Muscle layer of colon (tissue), 2 donors: ENCODE measurements at regions not wholly inside any gene's neighbourhood (a gene's known extent, or its start where the extent isn't known, plus 50 kb on each side); places are given as distances from the start of the nearest gene placed in this dataset.

Source experiments
- H3K27ac ChIP-seq: one replicate; pipeline ENCODE4 v1.7.0; 2013; ENCODE audit warnings: low read depth, mild to moderate bottlenecking, low read length, moderate library complexity
- H3K27me3 ChIP-seq, 2 donors: one replicate each; pipeline ENCODE4 v1.7.0; 2013; ENCODE audit warnings: low read length in 2 of 2, mild to moderate bottlenecking in 2 of 2; ENCODE audit not compliant: insufficient read depth in 2 of 2, control insufficient read depth in 1 of 2
- H3K36me3 ChIP-seq: one replicate; pipeline ENCODE4 v1.7.0; 2013; ENCODE audit warnings: mild to moderate bottlenecking, low read length; ENCODE audit not compliant: insufficient read depth
- H3K4me1 ChIP-seq: one replicate; pipeline ENCODE4 v1.7.0; 2013; ENCODE audit warnings: mild to moderate bottlenecking, low read length; ENCODE audit not compliant: insufficient read depth
- H3K4me3 ChIP-seq, 2 donors: one replicate each; pipeline ENCODE4 v1.7.0; 2013; ENCODE audit warnings: low read length in 2 of 2, low read depth in 1 of 2, mild to moderate bottlenecking in 1 of 2, moderate library complexity in 1 of 2
- H3K9ac ChIP-seq: one replicate; pipeline ENCODE4 v1.7.0; 2013; ENCODE audit warnings: low read length
- H3K9me3 ChIP-seq: one replicate; pipeline ENCODE4 v1.7.0; 2013; ENCODE audit warnings: mild to moderate bottlenecking, low read length
- donor health status: abdominal sarcoma.
- donor health status: Adenocarcinoma of cecum.

DNA sequence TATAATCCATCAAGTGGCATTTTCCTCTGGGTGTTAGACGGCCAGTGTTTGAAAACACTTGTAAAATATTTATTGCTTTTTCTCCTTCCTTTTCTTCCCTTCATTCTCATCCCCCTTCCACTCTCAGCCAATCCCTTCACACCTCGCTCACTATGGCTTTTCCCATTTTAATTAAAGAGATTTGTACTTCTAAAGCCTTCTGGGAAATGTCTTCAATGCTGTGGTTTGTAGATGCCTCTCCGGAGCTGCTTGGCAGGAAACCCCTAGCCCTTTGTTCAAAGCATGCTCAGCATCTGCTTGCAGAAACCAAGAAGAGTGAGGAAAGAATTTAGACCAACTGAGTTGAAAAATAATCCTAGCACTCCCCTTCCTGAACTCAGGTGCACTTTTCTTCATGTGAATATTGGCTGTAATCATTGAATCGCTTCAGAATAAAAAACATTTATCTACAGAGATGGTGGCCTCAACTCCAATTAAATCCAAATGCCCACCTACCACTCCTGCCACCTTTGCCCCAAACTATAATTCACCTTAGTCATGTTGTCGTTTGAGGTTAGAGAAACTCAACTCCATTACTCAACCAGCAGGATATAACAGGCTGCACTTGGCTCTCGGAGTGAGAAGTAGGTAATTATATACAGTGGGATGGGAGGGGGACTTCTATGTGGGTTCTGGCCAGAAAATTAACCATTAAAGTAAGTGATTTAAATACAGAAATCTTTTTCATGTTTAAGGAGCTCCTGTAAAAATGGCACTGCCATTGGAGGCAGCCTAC is 659.4 kb upstream of the CAMK1G start:
- no peaks in the 10 kb centered on the region for H3K27me3 ChIP-seq
- no peak overlapping the region for H3K4me3 ChIP-seq
- H3K4me1 ChIP-seq, result no peaks in the 10 kb centered on the region
- no peak overlapping the region for H3K9ac ChIP-seq
- no peaks in the 10 kb centered on the region for H3K36me3 ChIP-seq
- H3K27ac ChIP-seq, result no peak overlapping the region
- no peaks in the 10 kb centered on the region for H3K9me3 ChIP-seq

- H3K9me3 ChIP-seq, result no peaks in the 10 kb centered on the region
- H3K36me3 ChIP-seq, result no peaks in the 10 kb centered on the region
- H3K9ac ChIP-seq, result no peak overlapping the region
- no peaks in the 10 kb centered on the region for H3K4me1 ChIP-seq
- no peaks in the 10 kb centered on the region for H3K27me3 ChIP-seq
- H3K27ac ChIP-seq, result no peak overlapping the region
- no peak overlapping the region for H3K4me3 ChIP-seq
Observed at GRCh38 chr1:208924928-208925327, 658.6 kb upstream of the CAMK1G start.

DNA sequence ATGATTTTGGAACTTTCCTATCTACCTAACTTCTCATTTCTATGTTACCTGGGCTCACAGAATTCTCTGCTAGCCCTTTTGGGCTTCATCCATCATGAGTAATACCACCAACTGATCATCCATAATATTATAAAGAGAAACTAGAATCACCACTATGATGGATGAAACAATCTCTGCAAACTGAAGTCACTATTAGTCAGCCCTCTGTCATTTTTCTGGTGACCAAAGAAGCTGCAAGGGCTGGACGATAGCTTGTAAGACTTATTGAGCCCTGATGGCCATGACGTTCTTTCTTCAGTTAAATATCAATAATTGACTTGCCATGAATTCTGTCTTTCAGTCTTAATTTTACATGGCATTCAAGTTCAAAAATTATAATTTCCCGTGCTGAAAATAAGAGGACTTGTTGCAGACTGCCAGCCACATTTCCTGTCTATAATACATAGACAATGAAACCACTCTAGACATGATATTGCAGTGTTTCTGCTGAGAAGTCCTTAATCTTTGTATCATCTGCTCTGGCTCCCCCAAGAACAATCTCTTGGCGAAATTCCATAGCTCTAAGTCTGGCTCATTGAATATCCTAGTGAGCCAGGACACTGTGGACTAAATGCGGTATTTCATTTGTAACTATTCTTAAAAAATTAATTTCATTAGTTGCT is 655.0 kb upstream of the CAMK1G start:
- Histone ChIP-seq H3K9me3 (no peaks in the 10 kb centered on the region), H3K36me3 (no peaks in the 10 kb centered on the region), H3K4me3 (no peak overlapping the region), H3K27ac (no peak overlapping the region), H3K9ac (no peak overlapping the region), H3K27me3 (no peaks in the 10 kb centered on the region), H3K4me1 (no peaks in the 10 kb centered on the region)

DNA sequence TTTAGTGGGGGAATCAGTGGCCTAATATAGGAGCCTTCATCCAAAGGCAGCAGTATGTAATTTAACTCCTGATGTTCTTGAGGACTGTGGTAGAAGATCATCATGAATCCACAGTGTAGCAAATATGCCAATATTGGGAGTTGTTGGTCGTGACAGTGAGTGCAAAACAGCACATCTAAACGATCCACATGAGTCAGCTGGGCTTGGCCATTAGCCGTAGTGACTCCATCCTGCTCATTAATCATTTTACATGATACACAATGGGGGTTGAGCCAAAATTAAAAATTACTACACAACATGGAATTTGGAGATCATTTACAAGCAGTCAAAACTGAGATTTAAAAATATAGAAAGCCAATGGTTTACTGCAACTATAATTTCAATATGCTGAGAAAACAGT is 653.9 kb upstream of the CAMK1G start:
- no peaks in the 10 kb centered on the region for H3K36me3 ChIP-seq
- no peaks in the 10 kb centered on the region for H3K4me1 ChIP-seq
- H3K4me3 ChIP-seq, result no peak overlapping the region
- no peaks in the 10 kb centered on the region for H3K27me3 ChIP-seq
- no peak overlapping the region for H3K27ac ChIP-seq
- H3K9me3 ChIP-seq, result no peaks in the 10 kb centered on the region
- H3K9ac ChIP-seq, result no peak overlapping the region

DNA sequence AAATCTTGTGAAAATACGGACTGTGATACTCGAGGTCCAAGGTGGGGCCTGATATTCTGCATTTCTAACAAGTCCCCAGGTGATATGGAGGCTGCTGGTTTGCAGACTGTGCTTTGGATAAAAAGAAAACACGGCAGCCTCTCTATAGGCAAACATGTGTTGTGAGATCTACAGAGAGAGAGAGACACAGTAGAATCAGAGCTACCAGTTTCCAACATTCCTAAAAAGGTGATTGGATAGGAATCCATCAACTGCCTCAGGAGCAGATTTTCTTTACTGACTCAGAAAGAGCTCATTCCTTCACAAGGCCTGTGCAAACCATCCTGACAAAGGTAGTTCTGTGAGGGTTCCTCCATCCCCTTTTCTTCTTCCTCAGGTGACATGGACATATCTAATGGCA is 651.6 kb upstream of the CAMK1G start:
- Histone ChIP-seq H3K27me3 (no peaks in the 10 kb centered on the region), H3K9ac (no peak overlapping the region), H3K4me1 (no peaks in the 10 kb centered on the region), H3K4me3 (no peak overlapping the region), H3K27ac (no peak overlapping the region), H3K36me3 (no peaks in the 10 kb centered on the region), H3K9me3 (no peaks in the 10 kb centered on the region)

GRCh38 chr1:208933984-208934525 is 649.5 kb upstream of the CAMK1G start:
- no peak overlapping the region for H3K4me3 ChIP-seq
- H3K9me3 ChIP-seq, result no peaks in the 10 kb centered on the region
- no peak overlapping the region for H3K9ac ChIP-seq
- H3K27ac ChIP-seq, result no peak overlapping the region
- H3K4me1 ChIP-seq, result no peaks in the 10 kb centered on the region
- H3K27me3 ChIP-seq, result no peaks in the 10 kb centered on the region
- H3K36me3 ChIP-seq, result no peaks in the 10 kb centered on the region

DNA sequence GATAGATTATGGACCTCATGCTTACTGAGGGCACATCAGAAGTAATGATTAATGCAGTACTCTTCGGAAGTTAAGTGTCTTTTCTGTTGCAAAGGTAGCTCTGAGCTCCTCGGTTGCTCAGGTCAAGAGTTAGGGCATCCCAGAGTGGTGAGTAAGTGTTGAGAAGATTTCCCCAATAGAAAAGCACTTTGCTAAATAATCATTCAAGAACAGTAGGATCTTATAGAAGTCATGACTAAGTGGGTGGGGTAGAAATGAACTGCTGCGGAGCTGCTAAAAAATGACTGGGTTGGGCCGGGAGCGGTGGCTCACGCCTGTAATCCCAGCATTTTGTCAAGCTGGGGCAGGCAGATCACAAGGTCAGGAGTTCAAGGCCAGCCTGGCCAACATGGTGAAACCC is 648.6 kb upstream of the CAMK1G start:
- no peak overlapping the region for H3K4me3 ChIP-seq
- no peaks in the 10 kb centered on the region for H3K9me3 ChIP-seq
- H3K36me3 ChIP-seq, result no peaks in the 10 kb centered on the region
- no peak overlapping the region for H3K27ac ChIP-seq
- H3K27me3 ChIP-seq, result no peaks in the 10 kb centered on the region
- H3K9ac ChIP-seq, result no peak overlapping the region
- H3K4me1 ChIP-seq, result no peaks in the 10 kb centered on the region

- H3K9me3 ChIP-seq, result no peaks in the 10 kb centered on the region
- H3K27ac ChIP-seq, result no peak overlapping the region
- H3K4me1 ChIP-seq, result no peaks in the 10 kb centered on the region
- H3K36me3 ChIP-seq, result no peaks in the 10 kb centered on the region
- H3K27me3 ChIP-seq, result no peaks in the 10 kb centered on the region
- H3K9ac ChIP-seq, result no peak overlapping the region
- no peak overlapping the region for H3K4me3 ChIP-seq
Observed at GRCh38 chr1:208935517-208936187, 647.9 kb upstream of the CAMK1G start.

GRCh38 chr1:208939537-208940085 is 643.9 kb upstream of the CAMK1G start:
- Histone ChIP-seq H3K36me3 (no peaks in the 10 kb centered on the region), H3K27ac (no peak overlapping the region), H3K4me3 (no peak overlapping the region), H3K9me3 (no peaks in the 10 kb centered on the region), H3K9ac (no peak overlapping the region), H3K4me1 (no peaks in the 10 kb centered on the region), H3K27me3 (no peaks in the 10 kb centered on the region)

DNA sequence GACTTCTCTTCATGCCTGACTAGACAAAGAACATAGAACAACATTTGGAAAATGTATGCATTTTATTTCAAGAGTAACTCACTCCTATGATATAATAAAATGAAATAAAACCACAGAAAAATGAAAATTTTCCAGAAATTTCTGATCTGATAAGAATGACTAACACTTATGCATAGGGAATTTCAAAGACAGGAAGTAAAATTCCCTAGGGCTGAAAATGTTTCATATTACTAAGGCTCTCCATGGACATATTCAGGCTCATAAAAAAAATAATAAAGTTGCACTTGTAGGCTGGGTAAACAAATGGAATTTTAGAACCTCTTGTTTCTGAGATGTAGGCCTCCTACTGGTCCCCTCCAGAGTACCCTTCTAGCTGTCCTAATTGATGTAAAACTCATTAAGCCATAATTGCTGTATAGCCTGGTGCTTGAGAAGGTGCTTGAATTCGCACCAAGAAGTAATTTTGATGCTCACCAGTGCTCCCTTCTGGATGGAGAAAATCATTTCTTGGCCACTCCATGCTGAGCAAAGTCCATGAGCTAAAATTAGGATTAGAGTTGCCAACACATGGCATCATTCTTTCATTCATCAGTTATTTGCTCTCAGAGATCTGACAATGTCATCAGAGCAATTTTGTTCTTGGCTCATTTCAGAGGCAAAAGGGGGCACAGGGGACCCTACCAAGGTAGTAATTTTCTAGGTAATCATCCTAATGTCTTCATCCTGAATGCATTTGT is 641.0 kb upstream of the CAMK1G start:
- Histone ChIP-seq H3K4me1 (no peaks in the 10 kb centered on the region), H3K27ac (no peak overlapping the region), H3K9ac (no peak overlapping the region), H3K36me3 (no peaks in the 10 kb centered on the region), H3K4me3 (no peak overlapping the region), H3K27me3 (no peaks in the 10 kb centered on the region), H3K9me3 (no peaks in the 10 kb centered on the region)

GRCh38 chr1:208943291-208943690 is 640.2 kb upstream of the CAMK1G start:
- no peaks in the 10 kb centered on the region for H3K36me3 ChIP-seq
- H3K27ac ChIP-seq, result no peak overlapping the region
- no peak overlapping the region for H3K4me3 ChIP-seq

More at GRCh38 chr1:208943291-208943690, 640.2 kb upstream of the CAMK1G start:
- no peaks in the 10 kb centered on the region for H3K27me3 ChIP-seq
- H3K9ac ChIP-seq, result no peak overlapping the region
- no peaks in the 10 kb centered on the region for H3K4me1 ChIP-seq
- no peaks in the 10 kb centered on the region for H3K9me3 ChIP-seq
